RWPE1 (cell line): ENCODE measurements at regions not wholly inside any gene's neighbourhood (a gene's known extent, or its start where the extent isn't known, plus 50 kb on each side); places are given as distances from the start of the nearest gene placed in this dataset.
A peak's percentile ranks its signal among the peaks of the same experiment; 100 is the strongest.
"Not testable (repeated sequence)": the region's sequence is repeated elsewhere in the genome, so short reads cannot be mapped to it uniquely, and the experiment has no call there.

Source experiments
- CTCF ChIA-PET: fragments of 350-600 bp; sonication (Branson Sonifier 250); formaldehyde crosslinking; extraction: SDS; loops from one replicate; lab custom pipeline; 2021; lab: Yijun Ruan, JAX
- POLR2A ChIA-PET: fragments of 400-600 bp; formaldehyde crosslinking; extraction: SDS; loops from one replicate; lab custom pipeline; 2020; ENCODE audit warnings: antibody characterized with exemption; ENCODE audit not compliant: low non-redundant PET; lab: Yijun Ruan, JAX
- DNase-seq: peaks from one replicate; pipeline ENCODE4 v3.0.0; 2012; ENCODE audit warnings: low spot score
- H3K27ac ChIP-seq: fragments of 450-650 bp; 2 replicates; pipeline ENCODE4 v1.5.1; 2017
- TF ChIP-seq, protein P1 (sequence below): fragments of 450-650 bp; conservative IDR thresholded peaks from 2 replicates; pipeline ENCODE4 v1.5.1; 2017; ENCODE audit warnings: low read depth, mild to moderate bottlenecking

- POLR2A ChIA-PET: no interaction called here
- CTCF ChIA-PET: interaction anchor here (0.5 kb wide), 1 partner anchor 10 kb away, joined by 4 read pairs; no protein-coding TSS in a partner anchor
- TF ChIP-seq, protein P1, sequence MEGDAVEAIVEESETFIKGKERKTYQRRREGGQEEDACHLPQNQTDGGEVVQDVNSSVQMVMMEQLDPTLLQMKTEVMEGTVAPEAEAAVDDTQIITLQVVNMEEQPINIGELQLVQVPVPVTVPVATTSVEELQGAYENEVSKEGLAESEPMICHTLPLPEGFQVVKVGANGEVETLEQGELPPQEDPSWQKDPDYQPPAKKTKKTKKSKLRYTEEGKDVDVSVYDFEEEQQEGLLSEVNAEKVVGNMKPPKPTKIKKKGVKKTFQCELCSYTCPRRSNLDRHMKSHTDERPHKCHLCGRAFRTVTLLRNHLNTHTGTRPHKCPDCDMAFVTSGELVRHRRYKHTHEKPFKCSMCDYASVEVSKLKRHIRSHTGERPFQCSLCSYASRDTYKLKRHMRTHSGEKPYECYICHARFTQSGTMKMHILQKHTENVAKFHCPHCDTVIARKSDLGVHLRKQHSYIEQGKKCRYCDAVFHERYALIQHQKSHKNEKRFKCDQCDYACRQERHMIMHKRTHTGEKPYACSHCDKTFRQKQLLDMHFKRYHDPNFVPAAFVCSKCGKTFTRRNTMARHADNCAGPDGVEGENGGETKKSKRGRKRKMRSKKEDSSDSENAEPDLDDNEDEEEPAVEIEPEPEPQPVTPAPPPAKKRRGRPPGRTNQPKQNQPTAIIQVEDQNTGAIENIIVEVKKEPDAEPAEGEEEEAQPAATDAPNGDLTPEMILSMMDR: no peak
- DNase-seq: no peak
- H3K27ac ChIP-seq: peak overlapping the region; percentile 49; the same call in 1 of the 2 replicates
Measured at GRCh38 chr14:103233328-103233727, 100.7 kb upstream of the EIF5 start.

DNA sequence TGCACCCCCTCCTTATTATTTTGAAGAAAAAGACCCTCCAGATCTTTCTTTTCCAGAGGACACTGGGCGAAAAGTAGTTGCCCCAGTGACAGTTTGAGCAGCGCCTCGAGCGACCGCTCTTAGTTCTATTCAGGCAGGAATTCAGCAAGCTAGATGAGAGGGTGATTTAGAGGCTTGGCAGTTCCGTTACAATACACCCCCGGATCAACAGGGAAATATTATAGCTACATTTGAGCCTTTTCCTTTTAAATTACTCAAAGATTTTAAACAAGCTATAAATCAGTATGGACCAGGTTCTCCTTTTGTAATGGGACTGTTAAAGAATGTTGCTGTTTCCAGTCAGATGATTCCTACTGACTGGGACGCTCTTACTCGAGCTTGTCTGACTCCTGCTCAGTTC lies 99.2 kb upstream of the EIF5 start:
- CTCF ChIA-PET: interaction anchor here (0.6 kb wide), 1 partner anchor 12 kb away, joined by 3 read pairs; no protein-coding TSS in a partner anchor
- H3K27ac ChIP-seq, DNase-seq, POLR2A ChIA-PET: not testable (repeated sequence)

- H3K27ac ChIP-seq, POLR2A ChIA-PET, DNase-seq, CTCF ChIA-PET: not testable (repeated sequence)
Measured at GRCh38 chr14:103235506-103235905, 98.5 kb upstream of the EIF5 start.

DNA sequence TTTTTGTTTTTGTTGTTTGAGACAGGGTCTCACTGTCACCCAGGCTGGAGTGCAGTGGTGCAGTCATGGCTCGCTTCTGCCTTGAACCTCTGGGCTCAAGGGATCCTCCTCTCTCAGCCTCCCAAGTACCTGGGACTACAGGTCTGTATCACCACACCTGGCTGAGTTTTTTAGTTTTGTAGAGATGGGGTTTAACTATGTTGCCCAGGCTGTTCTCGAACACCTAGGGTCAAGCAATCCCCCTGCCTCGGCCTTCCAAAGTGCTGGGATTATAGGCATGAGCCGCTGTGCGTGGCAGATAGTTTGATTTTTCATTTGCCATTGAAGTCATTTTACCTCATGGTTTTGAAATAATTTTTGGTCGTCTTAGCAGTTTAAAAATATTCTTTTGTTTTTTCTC lies 94.3 kb upstream of the EIF5 start:
- TF ChIP-seq, protein P1: no peak
- CTCF ChIA-PET: no interaction called here
- no peak overlapping the region for H3K27ac ChIP-seq
- POLR2A ChIA-PET: no interaction called here
- no peak for DNase-seq

GRCh38 chr14:103241531-103241930 lies 92.5 kb upstream of the EIF5 start:
- CTCF ChIA-PET: no interaction called here
- TF ChIP-seq, protein P1: no peak
- no peak overlapping the region for H3K27ac ChIP-seq
- DNase-seq: no peak
- POLR2A ChIA-PET: no interaction called here

DNA sequence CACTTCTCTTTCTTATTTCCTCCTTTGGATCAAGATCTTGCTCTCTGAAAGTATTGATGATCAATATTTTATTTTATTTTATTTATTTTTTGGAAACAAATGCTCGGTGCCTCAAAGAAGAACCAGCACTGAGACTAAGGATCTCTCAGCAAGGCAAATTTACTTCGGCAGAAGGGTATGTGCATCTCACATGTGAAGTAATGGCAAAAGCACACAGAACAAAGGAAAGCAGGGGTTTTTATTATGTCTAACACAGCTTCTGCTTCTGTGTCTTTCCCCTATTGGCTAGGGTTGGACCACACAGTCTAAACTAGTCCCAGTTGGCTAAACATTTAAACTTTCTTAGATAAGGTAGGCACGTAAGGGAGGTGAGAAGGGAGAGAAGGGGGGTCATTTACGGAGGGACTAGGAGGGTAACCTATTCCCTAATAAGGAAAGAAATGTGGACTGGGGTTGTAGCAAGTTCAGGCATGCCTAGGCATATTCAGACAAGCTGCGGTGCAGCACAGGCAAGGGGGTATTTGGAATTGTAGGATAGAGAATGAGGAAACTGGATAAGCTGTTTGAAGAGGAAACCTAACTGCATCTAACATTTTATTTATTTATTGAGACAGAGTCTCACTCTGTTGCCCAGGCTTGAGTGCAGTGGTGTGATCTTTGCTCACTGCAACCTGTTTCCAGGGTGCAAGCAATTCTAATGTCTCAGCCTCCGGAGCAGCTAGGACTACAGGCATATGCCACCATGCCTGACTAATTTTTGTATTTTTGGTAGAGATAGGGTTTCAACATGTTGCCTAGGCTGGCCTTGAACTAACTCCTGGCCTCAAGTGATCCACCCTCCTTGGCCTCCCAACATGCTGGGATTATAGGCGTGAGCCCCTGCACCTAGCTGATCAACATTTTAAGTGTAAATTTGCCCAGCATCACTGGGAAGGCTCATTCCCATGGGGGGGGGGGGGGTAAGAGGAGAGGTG lies 90.0 kb upstream of the EIF5 start:
- POLR2A ChIA-PET: no interaction called here
- no peak overlapping the region for H3K27ac ChIP-seq
- DNase-seq: no peak
- CTCF ChIA-PET: interaction anchor here (0.7 kb wide), 2 partner anchors 25 to 148 kb away, joined by 3 read pairs; no protein-coding TSS in a partner anchor
- TF ChIP-seq, protein P1: no peak

DNA sequence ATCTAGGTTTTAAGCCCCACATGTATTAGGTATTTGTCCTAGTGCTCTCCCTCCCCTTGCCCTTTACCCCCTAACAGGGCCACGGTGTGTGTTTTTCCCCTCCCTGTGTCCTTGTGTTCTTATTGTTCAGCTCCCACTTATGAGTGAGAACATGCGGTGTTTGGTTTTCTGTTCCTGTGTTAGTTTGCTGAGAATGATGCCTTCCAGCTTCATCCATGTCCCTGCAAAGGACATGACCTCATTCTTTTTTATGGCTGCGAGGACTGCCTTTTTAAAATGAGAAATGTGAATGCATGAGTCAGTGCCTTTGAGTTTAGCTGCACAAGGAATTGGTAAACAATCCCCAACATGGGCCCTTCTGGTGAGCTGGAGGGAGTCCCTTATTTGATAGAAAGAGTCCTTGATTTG lies 88.4 kb upstream of the EIF5 start:
- CTCF ChIA-PET: interaction anchor here (0.8 kb wide), 1 partner anchor 141 kb away, joined by 3 read pairs; no protein-coding TSS in a partner anchor
- POLR2A ChIA-PET, H3K27ac ChIP-seq, DNase-seq: not testable (repeated sequence)

GRCh38 chr14:103246070-103246469 lies 88.0 kb upstream of the EIF5 start:
- no peak overlapping the region for H3K27ac ChIP-seq
- DNase-seq: no peak
- TF ChIP-seq, protein P1: no peak
- ChIA-PET CTCF (interaction anchor here (0.8 kb wide), 1 partner anchor 142 kb away, joined by 3 read pairs; no protein-coding TSS in a partner anchor), POLR2A (no interaction called here)
